H1 (cell line): ENCODE measurements at regions not wholly inside any gene's neighbourhood (a gene's known extent, or its start where the extent isn't known, plus 50 kb on each side); places are given as distances from the start of the nearest gene placed in this dataset.

Experiments
- CHD7 ChIP-seq: fragments of 300-600 bp; sonication (generic); IDR thresholded peaks from 2 replicates; pipeline ENCODE4 v1.7.1; 2012; ENCODE audit warnings: low read length, moderate library complexity, mild to moderate bottlenecking, inconsistent platforms; ENCODE audit not compliant: insufficient replicate concordance
- FOSL1 ChIP-seq: IDR thresholded peaks from 2 replicates; pipeline ENCODE4 v1.6.1; 2011; ENCODE audit warnings: mild to moderate bottlenecking, low read depth, low read length, moderate library complexity; ENCODE audit not compliant: insufficient read depth
- JUND ChIP-seq: IDR thresholded peaks from 2 replicates; pipeline ENCODE4 v1.6.1; 2011; ENCODE audit warnings: mild to moderate bottlenecking, improper control_type of control experiment, low read length
- NANOG ChIP-seq: IDR thresholded peaks from 2 replicates; pipeline ENCODE4 v1.6.1; 2011; ENCODE audit warnings: low read length, low read depth, mild to moderate bottlenecking, inconsistent platforms; ENCODE audit not compliant: insufficient read depth, poor library complexity, severe bottlenecking
- RAD21 ChIP-seq, 2 experiments: IDR thresholded peaks in 1 of 2; conservative IDR thresholded peaks in 1 of 2; 2 replicates each; pipeline ENCODE4 v1.6.1; 2011; ENCODE audit warnings: low read depth in 2 of 2, low read length in 2 of 2, improper control_type of control experiment in 1 of 2, inconsistent platforms in 1 of 2, mild to moderate bottlenecking in 1 of 2, moderate library complexity in 1 of 2
- SAP30 ChIP-seq: fragments of 300-600 bp; sonication (generic); IDR thresholded peaks from 2 replicates; pipeline ENCODE4 v1.7.1; 2012; ENCODE audit warnings: low read length, moderate library complexity, mild to moderate bottlenecking, inconsistent platforms; ENCODE audit not compliant: insufficient read depth, insufficient replicate concordance
- SIRT6 ChIP-seq: IDR thresholded peaks from one replicate; pipeline ENCODE4 v1.7.1; 2012; ENCODE audit warnings: low read length, inconsistent platforms
- SUZ12 ChIP-seq: fragments of 200-600 bp; sonication (generic); IDR thresholded peaks from 2 replicates; pipeline ENCODE4 v1.6.1; 2012; ENCODE audit warnings: mild to moderate bottlenecking, inconsistent platforms, low read length, moderate library complexity, mixed read lengths

DNA sequence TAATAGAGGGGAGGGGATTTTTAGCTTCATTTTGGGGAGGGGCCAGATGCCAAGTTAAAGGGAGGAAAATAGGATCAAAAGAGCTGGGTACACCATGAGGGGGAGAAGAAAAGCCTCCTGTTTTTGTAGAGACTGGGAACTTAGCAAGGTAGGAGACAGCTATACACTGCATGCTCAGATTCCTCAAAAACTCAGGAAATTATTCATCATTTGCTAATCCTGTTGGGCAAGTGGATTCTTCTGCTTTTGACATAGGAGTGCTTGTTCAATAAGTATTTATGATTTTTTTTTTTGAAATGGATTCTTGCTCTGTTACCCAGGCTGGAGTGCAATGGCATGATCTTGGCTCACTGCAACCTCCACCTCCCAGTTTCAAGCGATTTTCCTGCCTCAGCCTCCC lies 73.4 kb downstream of the LYZL2 start (continued):
- TF ChIP-seq CHD7 (no peak), SUZ12 (no peak), SAP30 (no peak), RAD21 (IDR thresholded peaks at IDR 0.05 in 1 of 2, conservative IDR thresholded peaks at IDR 0.05 in 1 of 2; ENCODE audit: low read depth in 2 of 2, low read length in 2 of 2) (no peak), JUND (no peak), NANOG (no peak), FOSL1 (no peak), SIRT6 (no peak)
